SKM-1 treated with dmso at 0.1 percent for 144 hours (cell line): ENCODE measurements at regions not wholly inside any gene's neighbourhood (a gene's known extent, or its start where the extent isn't known, plus 50 kb on each side); places are given as distances from the start of the nearest gene placed in this dataset.
"Not testable (repeated sequence)": the region's sequence is repeated elsewhere in the genome, so short reads cannot be mapped to it uniquely, and the experiment has no call there.

Experiments
- DNase-seq: peaks from one replicate; lab custom pipeline; 2025; ENCODE audit not compliant: unreplicated experiment; lab: John Stamatoyannopoulos, UW

DNA sequence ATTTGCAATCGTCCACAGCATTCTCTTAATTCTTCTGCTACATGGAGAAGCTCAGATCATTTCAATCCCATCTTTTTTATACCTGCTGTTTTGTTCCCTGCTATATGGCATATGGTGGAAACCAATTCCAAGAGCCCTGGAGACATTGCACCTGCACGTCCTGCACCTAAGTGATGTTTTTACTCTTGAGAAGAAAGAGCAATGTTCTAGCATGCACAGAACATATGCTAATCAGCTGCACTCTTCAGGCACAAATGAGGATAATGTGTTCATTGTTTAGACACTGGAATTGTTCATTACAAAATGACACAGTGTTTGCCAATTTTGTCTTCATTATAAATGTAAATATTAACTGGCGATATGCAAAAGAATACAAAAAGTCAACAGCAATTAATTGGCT lies 935.8 kb downstream of the TLE4 start:
- DNase-seq: no peak

- no peak for DNase-seq
These were observed 933.0 kb downstream of the TLE4 start for GRCh38 chr9:80504601-80505230.

DNA sequence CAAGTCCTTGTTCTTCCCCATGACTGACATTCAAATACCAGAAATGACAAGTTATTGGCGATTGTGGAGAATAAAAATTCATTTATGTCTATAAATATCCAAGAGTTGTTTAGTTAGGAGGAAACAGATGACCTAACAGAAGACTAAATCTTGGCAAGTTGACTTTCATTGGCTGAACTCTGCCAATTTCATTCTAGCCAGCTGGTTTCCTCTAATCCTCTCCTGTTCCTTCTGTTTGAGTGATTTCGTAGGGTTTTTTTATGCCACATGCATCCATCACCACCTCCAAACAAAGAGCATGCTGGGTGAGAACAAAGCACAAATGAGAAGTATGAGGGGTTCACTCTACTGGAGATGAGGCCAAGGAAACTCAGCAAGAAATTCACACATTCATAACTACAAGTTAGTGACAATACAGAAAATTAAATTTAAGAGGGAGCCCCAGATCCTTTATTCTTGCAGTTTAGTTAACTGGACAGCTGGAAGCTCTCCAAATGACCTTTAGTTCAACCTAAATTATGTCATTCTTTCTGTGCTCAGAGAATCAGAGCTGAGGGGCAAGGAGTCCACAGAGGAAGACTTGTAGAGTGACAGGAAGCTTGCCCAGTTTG lies 932.0 kb downstream of the TLE4 start:
- DNase-seq: no peak

DNA sequence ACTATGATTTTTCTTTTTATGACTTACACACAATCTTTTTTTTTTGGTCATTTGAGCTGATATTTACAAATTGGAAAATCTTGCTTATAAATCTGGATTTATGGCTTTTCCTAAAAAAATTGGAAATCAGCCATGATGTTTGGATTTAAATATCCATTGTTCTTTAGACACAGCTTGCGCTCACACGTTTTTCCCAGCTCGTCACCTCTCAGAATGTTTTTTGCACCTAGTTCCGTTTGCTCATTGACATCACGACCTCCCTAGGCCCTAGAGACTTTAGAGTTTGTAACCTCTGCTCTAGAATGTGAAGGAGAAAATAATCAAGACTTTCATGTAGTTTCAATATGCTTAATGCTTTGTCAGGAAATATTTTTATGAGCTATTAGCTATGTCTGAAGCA lies 930.5 kb downstream of the TLE4 start:
- no peak for DNase-seq

DNA sequence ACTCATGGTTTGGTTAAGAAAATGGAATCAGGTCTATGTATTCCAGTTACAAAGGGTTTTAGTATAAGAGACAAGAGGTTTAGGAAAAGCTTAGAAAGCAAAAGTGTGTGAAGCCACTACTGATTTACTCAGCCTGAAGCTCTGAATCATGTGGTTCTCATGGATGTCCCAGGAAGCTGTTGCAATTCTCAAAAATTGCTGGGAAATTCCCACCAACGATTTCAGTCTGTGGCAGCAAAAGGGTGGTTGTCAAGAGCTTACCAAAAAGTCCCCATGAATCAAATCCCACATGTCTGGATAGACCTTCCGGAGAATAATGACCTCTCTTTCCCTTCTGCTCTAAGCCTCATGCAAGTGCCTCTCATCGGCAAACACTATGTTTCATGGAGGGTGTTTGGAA lies 929.9 kb downstream of the TLE4 start:
- DNase-seq: no peak

DNA sequence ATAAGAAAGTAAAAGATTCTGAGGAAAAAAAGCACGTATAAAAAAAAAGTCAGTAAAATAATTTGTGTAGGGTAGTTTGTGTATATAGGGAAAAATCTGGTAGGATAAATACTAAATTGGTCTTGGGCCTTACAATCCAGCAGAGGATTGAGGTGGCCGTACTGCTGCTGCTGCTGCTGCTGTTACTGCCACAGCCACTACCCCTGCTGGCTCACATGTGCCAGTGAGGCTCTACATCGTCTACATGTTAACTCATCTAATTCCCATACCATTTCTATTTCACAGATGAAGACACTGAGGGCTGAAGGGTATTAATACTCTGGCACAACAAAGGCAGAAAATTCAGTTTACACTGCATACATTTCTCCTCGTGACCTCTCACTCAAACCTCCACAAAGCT lies 928.5 kb downstream of the TLE4 start:
- no peak for DNase-seq

GRCh38 chr9:80498001-80498555 lies 926.3 kb downstream of the TLE4 start:
- no peak for DNase-seq

- no peak for DNase-seq
These were observed 925.3 kb downstream of the TLE4 start for GRCh38 chr9:80496901-80497556.

DNA sequence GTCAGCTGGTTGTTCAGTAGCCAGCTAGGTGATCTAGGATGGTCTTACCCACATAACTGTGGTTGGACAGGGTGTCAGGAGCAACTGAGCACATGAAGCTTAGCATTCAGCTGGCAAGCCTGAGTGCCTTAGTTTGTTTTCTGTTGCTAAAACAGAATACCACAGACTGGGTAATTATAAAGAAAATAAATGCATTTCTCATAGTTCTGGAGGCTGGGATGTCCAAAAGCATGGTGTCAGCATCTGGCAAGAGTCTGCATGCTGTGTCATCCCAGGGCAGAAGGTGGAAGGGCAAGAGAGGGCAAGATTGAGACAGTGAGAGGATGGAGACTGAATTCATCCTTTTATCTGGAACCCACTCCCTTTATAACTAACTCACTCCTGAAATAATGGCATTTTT lies 921.5 kb downstream of the TLE4 start:
- DNase-seq: no peak

GRCh38 chr9:80492221-80492620 lies 920.5 kb downstream of the TLE4 start:
- no peak for DNase-seq

GRCh38 chr9:80491086-80491696 lies 919.4 kb downstream of the TLE4 start:
- no peak for DNase-seq

DNA sequence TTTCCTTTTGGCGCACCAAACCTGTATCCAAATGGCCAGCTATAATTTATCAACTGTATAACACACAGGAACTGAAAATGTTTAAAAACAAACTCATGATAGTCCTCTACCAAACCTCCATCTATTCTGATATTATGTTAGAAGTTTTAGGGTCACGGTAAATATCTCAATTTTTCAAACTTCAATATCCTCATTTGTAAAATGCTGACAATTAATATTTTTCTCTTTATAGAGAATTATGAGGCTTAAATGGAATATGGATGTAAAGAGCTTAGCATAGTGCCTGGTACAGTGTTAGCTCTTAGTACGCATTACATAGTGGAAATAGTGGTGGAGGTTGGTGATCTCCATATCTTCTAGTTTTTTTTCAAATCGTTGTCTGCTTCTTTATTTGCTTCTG lies 917.6 kb downstream of the TLE4 start:
- no peak for DNase-seq

- no peak for DNase-seq
These were observed 913.9 kb downstream of the TLE4 start for GRCh38 chr9:80485420-80486250.

- DNase-seq: not testable (repeated sequence)
These were observed 910.5 kb downstream of the TLE4 start for GRCh38 chr9:80482251-80482650.

GRCh38 chr9:80467632-80468031 lies 895.9 kb downstream of the TLE4 start:
- DNase-seq: no peak

GRCh38 chr9:80465556-80465955 lies 893.8 kb downstream of the TLE4 start:
- no peak for DNase-seq

GRCh38 chr9:80449513-80449912 lies 877.7 kb downstream of the TLE4 start:
- DNase-seq: no peak

GRCh38 chr9:80448996-80449395 lies 877.2 kb downstream of the TLE4 start:
- DNase-seq: no peak

DNA sequence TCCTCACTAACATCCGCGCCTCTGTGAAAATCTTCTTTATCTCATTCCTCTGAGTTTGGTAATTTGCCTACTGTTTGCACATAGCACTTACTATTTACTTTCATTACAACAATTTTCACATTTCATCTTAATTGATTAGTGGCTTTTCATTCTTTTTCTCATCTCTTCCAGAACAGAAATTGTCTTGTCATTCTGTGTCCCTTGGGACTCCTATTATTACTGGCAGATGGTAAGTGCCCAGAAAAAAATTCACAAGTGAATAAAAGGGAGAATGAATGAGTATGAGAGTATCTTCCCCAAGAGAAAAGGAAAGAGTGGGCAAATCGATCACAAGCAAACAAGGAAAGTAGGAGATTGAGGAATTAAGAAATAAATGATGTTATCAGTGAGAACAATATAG lies 876.1 kb downstream of the TLE4 start:
- no peak for DNase-seq

DNA sequence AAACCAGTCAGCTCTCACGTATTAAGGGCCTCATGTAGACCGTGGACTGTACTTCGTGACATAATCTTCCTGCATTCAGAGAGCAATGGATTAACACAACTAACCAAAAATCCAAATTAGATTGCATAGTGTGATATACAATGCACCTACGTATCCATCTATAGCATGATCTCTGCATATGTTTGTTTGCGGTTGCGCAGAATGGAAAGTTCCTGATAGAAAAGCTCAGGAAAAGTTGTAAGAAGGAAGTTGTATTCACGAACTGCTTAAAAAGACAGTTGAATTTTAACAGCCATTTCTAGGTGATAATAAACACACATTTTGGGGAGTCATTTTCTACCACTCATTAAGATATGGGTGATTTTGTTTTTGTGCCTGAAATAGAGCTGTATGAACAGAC lies 869.0 kb downstream of the TLE4 start:
- no peak for DNase-seq

- no peak for DNase-seq
These were observed 866.1 kb downstream of the TLE4 start for GRCh38 chr9:80437825-80438224.
